ENCODE measurements at regions not wholly inside any gene's neighbourhood (a gene's known extent, or its start where the extent isn't known, plus 50 kb on each side); places are given as distances from the start of the nearest gene placed in this dataset.

DNA sequence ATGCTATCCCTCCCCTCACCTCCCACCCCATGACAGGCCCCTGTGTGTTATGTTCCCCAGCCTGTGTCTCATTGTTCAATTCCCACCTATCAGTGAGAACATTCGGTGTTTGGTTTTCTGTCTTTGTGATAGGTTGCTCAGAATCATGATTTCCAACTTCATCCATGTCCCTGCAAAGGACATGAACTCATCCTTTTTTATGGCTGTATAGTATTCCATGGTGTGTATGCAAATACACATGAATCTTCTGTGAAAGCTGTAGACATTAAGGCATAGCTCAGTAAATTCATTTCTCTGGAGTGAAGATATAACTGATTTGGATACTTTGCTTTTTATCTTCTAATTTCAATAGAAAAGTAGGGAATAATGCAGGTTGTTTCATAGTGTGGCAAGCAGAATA lies 125.8 kb upstream of the C1QTNF9B start:
- Histone ChIP-seq H2AFZ (ENCODE audit: low read depth, low read length) (no peak overlapping the region), H3K9me3 (ENCODE audit: low read length) (no peaks in the 10 kb centered on the region)

GRCh38 chr13:24027494-24027893 lies 130.2 kb upstream of the C1QTNF9B start:
- Histone ChIP-seq H3K4me2 (ENCODE audit: low read length) (no peak overlapping the region), H3K27ac (ENCODE audit: low read length) (no peak overlapping the region), H3F3A (ENCODE audit: insufficient read depth, low read length, poor library complexity, severe bottlenecking) (no peaks in the 10 kb centered on the region), H3K4me3 (ENCODE audit: low read length) (no peak overlapping the region), H4K20me1 (ENCODE audit: insufficient read depth) (no peaks in the 10 kb centered on the region), H3K9me3 (ENCODE audit: low read length) (no peaks in the 10 kb centered on the region), H3K79me2 (replicated peaks; ENCODE audit: insufficient read depth, low read length) (no peaks in the 10 kb centered on the region), H3K36me3 (ENCODE audit: insufficient read depth, low read length) (no peaks in the 10 kb centered on the region), H2AFZ (ENCODE audit: low read depth, low read length) (no peak overlapping the region), H3K9me2 (ENCODE audit: insufficient read depth, low read length) (no peaks in the 10 kb centered on the region), H3K27me3 (ENCODE audit: insufficient read depth, low read depth, low read length) (no peaks in the 10 kb centered on the region), H3K9ac (ENCODE audit: low read length) (no peak overlapping the region)
- TF ChIP-seq POLR2AphosphoS5 (IDR thresholded peaks at IDR 0.05) (no peak), MXI1 (conservative IDR thresholded peaks at IDR 0.05; ENCODE audit: poor library complexity, severe bottlenecking) (no peak), RAD21 (conservative IDR thresholded peaks at IDR 0.05) (no peak), EZH2 (IDR thresholded peaks at IDR 0.05; ENCODE audit: borderline replicate concordance, insufficient read depth, low read length, poor library complexity, severe bottlenecking) (no peak), TAF1 (IDR thresholded peaks at IDR 0.05; ENCODE audit: low read depth) (no peak), SMC3 (conservative IDR thresholded peaks at IDR 0.05; ENCODE audit: poor library complexity) (no peak), EP300 (conservative IDR thresholded peaks at IDR 0.05; ENCODE audit: poor library complexity, severe bottlenecking) (no peak)
- TF ChIP-seq, protein P1, sequence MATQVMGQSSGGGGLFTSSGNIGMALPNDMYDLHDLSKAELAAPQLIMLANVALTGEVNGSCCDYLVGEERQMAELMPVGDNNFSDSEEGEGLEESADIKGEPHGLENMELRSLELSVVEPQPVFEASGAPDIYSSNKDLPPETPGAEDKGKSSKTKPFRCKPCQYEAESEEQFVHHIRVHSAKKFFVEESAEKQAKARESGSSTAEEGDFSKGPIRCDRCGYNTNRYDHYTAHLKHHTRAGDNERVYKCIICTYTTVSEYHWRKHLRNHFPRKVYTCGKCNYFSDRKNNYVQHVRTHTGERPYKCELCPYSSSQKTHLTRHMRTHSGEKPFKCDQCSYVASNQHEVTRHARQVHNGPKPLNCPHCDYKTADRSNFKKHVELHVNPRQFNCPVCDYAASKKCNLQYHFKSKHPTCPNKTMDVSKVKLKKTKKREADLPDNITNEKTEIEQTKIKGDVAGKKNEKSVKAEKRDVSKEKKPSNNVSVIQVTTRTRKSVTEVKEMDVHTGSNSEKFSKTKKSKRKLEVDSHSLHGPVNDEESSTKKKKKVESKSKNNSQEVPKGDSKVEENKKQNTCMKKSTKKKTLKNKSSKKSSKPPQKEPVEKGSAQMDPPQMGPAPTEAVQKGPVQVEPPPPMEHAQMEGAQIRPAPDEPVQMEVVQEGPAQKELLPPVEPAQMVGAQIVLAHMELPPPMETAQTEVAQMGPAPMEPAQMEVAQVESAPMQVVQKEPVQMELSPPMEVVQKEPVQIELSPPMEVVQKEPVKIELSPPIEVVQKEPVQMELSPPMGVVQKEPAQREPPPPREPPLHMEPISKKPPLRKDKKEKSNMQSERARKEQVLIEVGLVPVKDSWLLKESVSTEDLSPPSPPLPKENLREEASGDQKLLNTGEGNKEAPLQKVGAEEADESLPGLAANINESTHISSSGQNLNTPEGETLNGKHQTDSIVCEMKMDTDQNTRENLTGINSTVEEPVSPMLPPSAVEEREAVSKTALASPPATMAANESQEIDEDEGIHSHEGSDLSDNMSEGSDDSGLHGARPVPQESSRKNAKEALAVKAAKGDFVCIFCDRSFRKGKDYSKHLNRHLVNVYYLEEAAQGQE (IDR thresholded peaks at IDR 0.05; ENCODE audit: borderline replicate concordance): no peak
- TF ChIP-seq, protein P2, sequence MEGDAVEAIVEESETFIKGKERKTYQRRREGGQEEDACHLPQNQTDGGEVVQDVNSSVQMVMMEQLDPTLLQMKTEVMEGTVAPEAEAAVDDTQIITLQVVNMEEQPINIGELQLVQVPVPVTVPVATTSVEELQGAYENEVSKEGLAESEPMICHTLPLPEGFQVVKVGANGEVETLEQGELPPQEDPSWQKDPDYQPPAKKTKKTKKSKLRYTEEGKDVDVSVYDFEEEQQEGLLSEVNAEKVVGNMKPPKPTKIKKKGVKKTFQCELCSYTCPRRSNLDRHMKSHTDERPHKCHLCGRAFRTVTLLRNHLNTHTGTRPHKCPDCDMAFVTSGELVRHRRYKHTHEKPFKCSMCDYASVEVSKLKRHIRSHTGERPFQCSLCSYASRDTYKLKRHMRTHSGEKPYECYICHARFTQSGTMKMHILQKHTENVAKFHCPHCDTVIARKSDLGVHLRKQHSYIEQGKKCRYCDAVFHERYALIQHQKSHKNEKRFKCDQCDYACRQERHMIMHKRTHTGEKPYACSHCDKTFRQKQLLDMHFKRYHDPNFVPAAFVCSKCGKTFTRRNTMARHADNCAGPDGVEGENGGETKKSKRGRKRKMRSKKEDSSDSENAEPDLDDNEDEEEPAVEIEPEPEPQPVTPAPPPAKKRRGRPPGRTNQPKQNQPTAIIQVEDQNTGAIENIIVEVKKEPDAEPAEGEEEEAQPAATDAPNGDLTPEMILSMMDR (IDR thresholded peaks at IDR 0.05; ENCODE audit: poor library complexity, severe bottlenecking): no peak

More for the DNA sequence above, 125.8 kb upstream of the C1QTNF9B start:
- H3K9me2 ChIP-seq (ENCODE audit: insufficient read depth, low read length): no peaks in the 10 kb centered on the region
- H3K9ac ChIP-seq (ENCODE audit: low read length): no peak overlapping the region
- H3K36me3 ChIP-seq (ENCODE audit: insufficient read depth, low read length): no peaks in the 10 kb centered on the region
- H3K27me3 ChIP-seq (ENCODE audit: insufficient read depth, low read depth, low read length): no peaks in the 10 kb centered on the region
- H3F3A ChIP-seq (ENCODE audit: insufficient read depth, low read length, poor library complexity, severe bottlenecking): no peaks in the 10 kb centered on the region
- no peak overlapping the region for H3K4me2 ChIP-seq (ENCODE audit: low read length)
- no peak for TF ChIP-seq RAD21 (conservative IDR thresholded peaks at IDR 0.05)
- TF ChIP-seq TAF1 (IDR thresholded peaks at IDR 0.05; ENCODE audit: low read depth): no peak
- TF ChIP-seq, protein P1 (IDR thresholded peaks at IDR 0.05; ENCODE audit: borderline replicate concordance): no peak
- TF ChIP-seq EP300 (conservative IDR thresholded peaks at IDR 0.05; ENCODE audit: poor library complexity, severe bottlenecking): no peak
- TF ChIP-seq, protein P2 (IDR thresholded peaks at IDR 0.05; ENCODE audit: poor library complexity, severe bottlenecking): no peak
- TF ChIP-seq EZH2 (IDR thresholded peaks at IDR 0.05; ENCODE audit: borderline replicate concordance, insufficient read depth, low read length, poor library complexity, severe bottlenecking): no peak
- TF ChIP-seq SMC3 (conservative IDR thresholded peaks at IDR 0.05; ENCODE audit: poor library complexity): no peak
- TF ChIP-seq MXI1 (conservative IDR thresholded peaks at IDR 0.05; ENCODE audit: poor library complexity, severe bottlenecking): no peak
- no peak for TF ChIP-seq POLR2AphosphoS5 (IDR thresholded peaks at IDR 0.05)
- no peaks in the 10 kb centered on the region for H4K20me1 ChIP-seq (ENCODE audit: insufficient read depth)
- no peak overlapping the region for H3K4me3 ChIP-seq (ENCODE audit: low read length)
- H3K27ac ChIP-seq (ENCODE audit: low read length): no peak overlapping the region
- H3K79me2 ChIP-seq (replicated peaks; ENCODE audit: insufficient read depth, low read length): no peaks in the 10 kb centered on the region

Measured in neural cell (in vitro differentiated cells).